GM20431 (cell line): ENCODE measurements at regions not wholly inside any gene's neighbourhood (a gene's known extent, or its start where the extent isn't known, plus 50 kb on each side); places are given as distances from the start of the nearest gene placed in this dataset.

ENCODE experiments used
- in situ Hi-C: fragments of 300-500 bp; cut with MseI, MboI; formaldehyde crosslinking; loops from one replicate; pipeline ENCODE4 v1.15.0; 2020; ENCODE audit warnings: low sequenced_read_pairs; ENCODE audit not compliant: unreplicated experiment

- in situ Hi-C loops = no loop called here
Observed at GRCh38 chr6:104356197-104356596, 503.5 kb downstream of the HACE1 start.

GRCh38 chr6:104349191-104349590 is 510.5 kb downstream of the HACE1 start:
- in situ Hi-C loops = no loop called here

- in situ Hi-C loops = no loop called here
Observed at GRCh38 chr6:104344223-104344622, 515.5 kb downstream of the HACE1 start.

- in situ Hi-C loops = no loop called here
Observed at GRCh38 chr6:104332364-104332763, 527.4 kb downstream of the HACE1 start.

- in situ Hi-C loops = no loop called here
Observed at GRCh38 chr6:104326173-104327001, 533.3 kb downstream of the HACE1 start.

- in situ Hi-C loops = no loop called here
Observed at GRCh38 chr6:104325341-104326172, 534.2 kb downstream of the HACE1 start.

- in situ Hi-C loops = no loop called here
Observed at GRCh38 chr6:104324301-104324700, 535.4 kb downstream of the HACE1 start.

- in situ Hi-C loops = no loop called here
Observed at GRCh38 chr6:104322841-104323240, 536.9 kb downstream of the HACE1 start.

- in situ Hi-C loops = no loop called here
Observed at GRCh38 chr6:104321301-104321700, 538.4 kb downstream of the HACE1 start.

- in situ Hi-C loops = no loop called here
Observed at GRCh38 chr6:104320896-104321295, 538.8 kb downstream of the HACE1 start.

GRCh38 chr6:104312851-104313250 is 546.9 kb downstream of the HACE1 start:
- in situ Hi-C loops = no loop called here

- in situ Hi-C loops = no loop called here
Observed at GRCh38 chr6:104306211-104306610, 553.5 kb downstream of the HACE1 start.

- in situ Hi-C loops = no loop called here
Observed at GRCh38 chr6:104305206-104305605, 554.5 kb downstream of the HACE1 start.

GRCh38 chr6:104301951-104302350 is 557.8 kb downstream of the HACE1 start:
- in situ Hi-C loops = no loop called here

- in situ Hi-C loops = no loop called here
Observed at GRCh38 chr6:104286641-104287040, 573.1 kb downstream of the HACE1 start.

GRCh38 chr6:104284872-104285271 is 574.8 kb downstream of the HACE1 start:
- in situ Hi-C loops = no loop called here

GRCh38 chr6:104282581-104282980 is 577.1 kb downstream of the HACE1 start:
- in situ Hi-C loops = no loop called here

- in situ Hi-C loops = no loop called here
Observed at GRCh38 chr6:104281370-104281769, 578.3 kb downstream of the HACE1 start.

GRCh38 chr6:104268389-104268788 is 591.3 kb downstream of the HACE1 start:
- in situ Hi-C loops = no loop called here

- in situ Hi-C loops = no loop called here
Observed at GRCh38 chr6:104266922-104267321, 592.8 kb downstream of the HACE1 start.

- in situ Hi-C loops = no loop called here
Observed at GRCh38 chr6:104256646-104257045, 603.1 kb downstream of the HACE1 start.
